Rectal smooth muscle tissue (tissue), 1 donor: ENCODE measurements at regions not wholly inside any gene's neighbourhood (a gene's known extent, or its start where the extent isn't known, plus 50 kb on each side); places are given as distances from the start of the nearest gene placed in this dataset.

Source experiments
- H3K27ac ChIP-seq: one replicate; pipeline ENCODE4 v1.7.0; 2013; ENCODE audit warnings: low read depth, low read length, inconsistent platforms
- H3K27me3 ChIP-seq: one replicate; pipeline ENCODE4 v1.7.0; 2013; ENCODE audit warnings: low read length; ENCODE audit not compliant: control insufficient read depth, insufficient read depth
- H3K36me3 ChIP-seq: one replicate; pipeline ENCODE4 v1.7.0; 2013; ENCODE audit warnings: low read length; ENCODE audit not compliant: control insufficient read depth, insufficient read depth
- H3K4me1 ChIP-seq: one replicate; pipeline ENCODE4 v1.7.0; 2013; ENCODE audit warnings: low read length; ENCODE audit not compliant: control insufficient read depth, insufficient read depth
- H3K4me3 ChIP-seq: one replicate; pipeline ENCODE4 v1.7.0; 2013; ENCODE audit warnings: low read length
- H3K9ac ChIP-seq: one replicate; pipeline ENCODE4 v1.7.0; 2013; ENCODE audit warnings: low read length

GRCh38 chr1:239293350-239294110 is 92.8 kb upstream of the CHRM3 start:
- no peak overlapping the region for H3K27ac ChIP-seq
- H3K9ac ChIP-seq = no peak overlapping the region
- H3K4me3 ChIP-seq = no peak overlapping the region
- no peaks in the 10 kb centered on the region for H3K36me3 ChIP-seq
- H3K27me3 ChIP-seq = no peaks in the 10 kb centered on the region
- no peaks in the 10 kb centered on the region for H3K4me1 ChIP-seq

- Histone ChIP-seq H3K36me3 (no peaks in the 10 kb centered on the region), H3K27me3 (no peaks in the 10 kb centered on the region), H3K9ac (no peak overlapping the region), H3K4me3 (no peak overlapping the region), H3K4me1 (no peaks in the 10 kb centered on the region), H3K27ac (no peak overlapping the region)
These were observed 97.4 kb upstream of the CHRM3 start for GRCh38 chr1:239288820-239289554.

- Histone ChIP-seq H3K4me3 (no peak overlapping the region), H3K9ac (no peak overlapping the region), H3K27ac (no peak overlapping the region), H3K4me1 (no peaks in the 10 kb centered on the region), H3K27me3 (no peaks in the 10 kb centered on the region), H3K36me3 (no peaks in the 10 kb centered on the region)
These were observed 99.1 kb upstream of the CHRM3 start for GRCh38 chr1:239287296-239287695.

- Histone ChIP-seq H3K9ac (no peak overlapping the region), H3K27ac (no peak overlapping the region), H3K4me1 (no peaks in the 10 kb centered on the region), H3K4me3 (no peak overlapping the region), H3K27me3 (no peaks in the 10 kb centered on the region), H3K36me3 (no peaks in the 10 kb centered on the region)
These were observed 103.2 kb upstream of the CHRM3 start for GRCh38 chr1:239283216-239283615.

GRCh38 chr1:239282411-239282810 is 104.0 kb upstream of the CHRM3 start:
- Histone ChIP-seq H3K4me3 (no peak overlapping the region), H3K27ac (no peak overlapping the region), H3K27me3 (no peaks in the 10 kb centered on the region)

GRCh38 chr1:239276051-239276450 is 110.3 kb upstream of the CHRM3 start:
- Histone ChIP-seq H3K27ac (no peak overlapping the region), H3K27me3 (no peaks in the 10 kb centered on the region), H3K4me3 (no peak overlapping the region), H3K4me1 (no peaks in the 10 kb centered on the region), H3K9ac (no peak overlapping the region), H3K36me3 (no peaks in the 10 kb centered on the region)

More at GRCh38 chr1:239282411-239282810, 104.0 kb upstream of the CHRM3 start:
- Histone ChIP-seq H3K4me1 (no peaks in the 10 kb centered on the region), H3K36me3 (no peaks in the 10 kb centered on the region), H3K9ac (no peak overlapping the region)

GRCh38 chr1:239274242-239274830 is 112.0 kb upstream of the CHRM3 start:
- H3K4me1 ChIP-seq = no peaks in the 10 kb centered on the region
- H3K27ac ChIP-seq = no peak overlapping the region
- no peak overlapping the region for H3K4me3 ChIP-seq
- H3K9ac ChIP-seq = no peak overlapping the region
- no peaks in the 10 kb centered on the region for H3K27me3 ChIP-seq
- no peaks in the 10 kb centered on the region for H3K36me3 ChIP-seq

- Histone ChIP-seq H3K9ac (no peak overlapping the region), H3K36me3 (no peaks in the 10 kb centered on the region), H3K27ac (no peak overlapping the region), H3K27me3 (no peaks in the 10 kb centered on the region), H3K4me3 (no peak overlapping the region), H3K4me1 (no peaks in the 10 kb centered on the region)
These were observed 115.9 kb upstream of the CHRM3 start for GRCh38 chr1:239270509-239270908.

- Histone ChIP-seq H3K27me3 (no peaks in the 10 kb centered on the region), H3K36me3 (no peaks in the 10 kb centered on the region), H3K4me3 (no peak overlapping the region), H3K4me1 (no peaks in the 10 kb centered on the region), H3K9ac (no peak overlapping the region), H3K27ac (no peak overlapping the region)
These were observed 116.7 kb upstream of the CHRM3 start for GRCh38 chr1:239269706-239270105.

- Histone ChIP-seq H3K27me3 (no peaks in the 10 kb centered on the region), H3K4me3 (no peak overlapping the region), H3K9ac (no peak overlapping the region), H3K4me1 (no peaks in the 10 kb centered on the region), H3K36me3 (no peaks in the 10 kb centered on the region), H3K27ac (no peak overlapping the region)
These were observed 117.4 kb upstream of the CHRM3 start for GRCh38 chr1:239268941-239269340.

GRCh38 chr1:239268007-239268406 is 118.4 kb upstream of the CHRM3 start:
- no peaks in the 10 kb centered on the region for H3K4me1 ChIP-seq
- H3K4me3 ChIP-seq = no peak overlapping the region
- H3K27me3 ChIP-seq = no peaks in the 10 kb centered on the region
- H3K27ac ChIP-seq = no peak overlapping the region
- no peaks in the 10 kb centered on the region for H3K36me3 ChIP-seq
- no peak overlapping the region for H3K9ac ChIP-seq

- Histone ChIP-seq H3K9ac (no peak overlapping the region), H3K27me3 (no peaks in the 10 kb centered on the region), H3K4me1 (no peaks in the 10 kb centered on the region), H3K4me3 (no peak overlapping the region), H3K36me3 (no peaks in the 10 kb centered on the region), H3K27ac (no peak overlapping the region)
These were observed 122.6 kb upstream of the CHRM3 start for GRCh38 chr1:239263801-239264200.
